Gastrocnemius medialis (tissue), 4 donors: ENCODE measurements at regions not wholly inside any gene's neighbourhood (a gene's known extent, or its start where the extent isn't known, plus 50 kb on each side); places are given as distances from the start of the nearest gene placed in this dataset.

Source experiments
- CTCF ChIP-seq, 5 experiments: fragments of 450-650 bp in 3 of 5; fragments of 200-600 bp in 2 of 5; sonication (generic) in 2 of 5; IDR thresholded peaks in 4 of 5; conservative IDR thresholded peaks in 1 of 5; 1 replicate in 4 of 5; 2 replicates in 1 of 5; pipeline ENCODE4 v1.5.1; 2016 to 2019; ENCODE audit warnings: antibody characterized with exemption in 5 of 5, mild to moderate bottlenecking in 3 of 5, moderate library complexity in 3 of 5
- POLR2A ChIP-seq, 2 donors: fragments of 450-650 bp; IDR thresholded peaks; one replicate each; pipeline ENCODE4 v1.6.1; 2017; ENCODE audit warnings: antibody characterized with exemption in 2 of 2, mild to moderate bottlenecking in 2 of 2, moderate library complexity in 2 of 2

DNA sequence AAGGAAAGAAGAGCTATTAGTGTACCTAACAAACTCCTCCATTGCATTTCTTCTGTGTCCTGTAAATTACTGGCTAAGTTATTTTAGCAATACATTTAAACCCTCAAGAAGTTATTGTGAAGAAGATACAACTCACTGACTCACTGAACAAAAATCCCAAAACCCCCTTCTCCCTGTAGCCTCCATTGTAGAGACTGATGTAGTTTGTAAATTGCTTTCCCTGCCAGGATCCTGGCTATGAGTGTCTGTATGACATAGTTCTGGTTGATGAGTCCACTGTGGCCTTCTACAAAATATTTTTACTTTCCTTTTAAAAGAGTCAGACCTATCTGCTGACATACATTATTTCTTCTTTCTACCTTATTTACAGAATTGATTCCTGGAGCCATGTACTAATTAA is 155.6 kb downstream of the SLC6A15 start:
- TF ChIP-seq CTCF (IDR thresholded peaks at IDR 0.05 in 4 of 5, conservative IDR thresholded peaks at IDR 0.05 in 1 of 5) (no peak), POLR2A (IDR thresholded peaks at IDR 0.05) (no peak)
